Uterus (tissue), 2 donors: ENCODE measurements at regions not wholly inside any gene's neighbourhood (a gene's known extent, or its start where the extent isn't known, plus 50 kb on each side); places are given as distances from the start of the nearest gene placed in this dataset.

ENCODE experiments used
- POLR2A ChIP-seq, 2 donors: fragments of 450-650 bp; IDR thresholded peaks; one replicate each; pipeline ENCODE4 v1.6.1; 2016; ENCODE audit warnings: antibody characterized with exemption in 2 of 2, mild to moderate bottlenecking in 1 of 2, moderate library complexity in 1 of 2
- TF ChIP-seq, protein P1 (sequence below), 4 experiments: fragments of 200-600 bp in 2 of 4; fragments of 450-650 bp in 2 of 4; sonication (generic) in 2 of 4; IDR thresholded peaks; one replicate each; pipeline ENCODE4 v1.5.1; 2016 to 2019; ENCODE audit warnings: antibody characterized with exemption in 4 of 4, mild to moderate bottlenecking in 2 of 4, moderate library complexity in 1 of 4

DNA sequence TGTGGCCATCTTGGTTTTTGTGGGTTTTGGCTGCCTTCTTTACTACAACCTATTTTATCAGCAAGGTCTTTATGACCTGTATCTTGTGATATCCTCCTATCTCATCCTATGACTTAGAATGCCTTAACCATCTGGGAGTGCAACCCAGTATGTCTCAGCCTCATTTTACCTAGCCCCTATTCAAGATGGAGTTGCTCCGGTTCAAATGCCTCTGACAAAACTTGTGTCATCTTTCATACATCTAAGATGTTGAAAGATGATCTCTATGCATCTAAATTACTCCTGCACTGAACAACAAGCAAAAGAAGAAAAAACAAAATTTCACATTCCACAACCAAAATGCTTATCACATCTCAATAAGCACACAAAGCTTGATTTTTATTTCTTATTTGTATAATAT lies 129.5 kb upstream of the CNR1 start:
- TF ChIP-seq, protein P1, sequence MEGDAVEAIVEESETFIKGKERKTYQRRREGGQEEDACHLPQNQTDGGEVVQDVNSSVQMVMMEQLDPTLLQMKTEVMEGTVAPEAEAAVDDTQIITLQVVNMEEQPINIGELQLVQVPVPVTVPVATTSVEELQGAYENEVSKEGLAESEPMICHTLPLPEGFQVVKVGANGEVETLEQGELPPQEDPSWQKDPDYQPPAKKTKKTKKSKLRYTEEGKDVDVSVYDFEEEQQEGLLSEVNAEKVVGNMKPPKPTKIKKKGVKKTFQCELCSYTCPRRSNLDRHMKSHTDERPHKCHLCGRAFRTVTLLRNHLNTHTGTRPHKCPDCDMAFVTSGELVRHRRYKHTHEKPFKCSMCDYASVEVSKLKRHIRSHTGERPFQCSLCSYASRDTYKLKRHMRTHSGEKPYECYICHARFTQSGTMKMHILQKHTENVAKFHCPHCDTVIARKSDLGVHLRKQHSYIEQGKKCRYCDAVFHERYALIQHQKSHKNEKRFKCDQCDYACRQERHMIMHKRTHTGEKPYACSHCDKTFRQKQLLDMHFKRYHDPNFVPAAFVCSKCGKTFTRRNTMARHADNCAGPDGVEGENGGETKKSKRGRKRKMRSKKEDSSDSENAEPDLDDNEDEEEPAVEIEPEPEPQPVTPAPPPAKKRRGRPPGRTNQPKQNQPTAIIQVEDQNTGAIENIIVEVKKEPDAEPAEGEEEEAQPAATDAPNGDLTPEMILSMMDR (IDR thresholded peaks at IDR 0.05) = no peak
- no peak for TF ChIP-seq POLR2A (IDR thresholded peaks at IDR 0.05)
